ENCODE measurements at regions not wholly inside any gene's neighbourhood (a gene's known extent, or its start where the extent isn't known, plus 50 kb on each side); places are given as distances from the start of the nearest gene placed in this dataset.
"Not testable (repeated sequence)": the region's sequence is repeated elsewhere in the genome, so short reads cannot be mapped to it uniquely, and the experiment has no call there.

GRCh38 chr5:136446565-136446964 is 81.2 kb upstream of the TRPC7 start:
- no peak overlapping the region for H3K4me3 ChIP-seq (ENCODE audit: low read depth, low read length)
- no peak for DNase-seq (ENCODE audit: low read depth)
- no peak for TF ChIP-seq CTCF (IDR thresholded peaks at IDR 0.05; ENCODE audit: low read depth, low read length, missing control alignments)

GRCh38 chr5:136444099-136444498 is 78.8 kb upstream of the TRPC7 start:
- DNase-seq (ENCODE audit: low read depth); H3K4me3 ChIP-seq (ENCODE audit: low read depth, low read length): not testable (repeated sequence)

- TF ChIP-seq CTCF (IDR thresholded peaks at IDR 0.05; ENCODE audit: low read depth, low read length, missing control alignments) = no peak
- DNase-seq (ENCODE audit: low read depth) = no peak
Measured at GRCh38 chr5:136439367-136439766, 74.0 kb upstream of the TRPC7 start.

GRCh38 chr5:136435946-136436543 is 70.7 kb upstream of the TRPC7 start:
- H3K4me3 ChIP-seq (ENCODE audit: low read depth, low read length) = no peak overlapping the region
- DNase-seq (ENCODE audit: low read depth) = no peak
- no peak for TF ChIP-seq CTCF (IDR thresholded peaks at IDR 0.05; ENCODE audit: low read depth, low read length, missing control alignments)

More at GRCh38 chr5:136439367-136439766, 74.0 kb upstream of the TRPC7 start:
- H3K4me3 ChIP-seq (ENCODE audit: low read depth, low read length) = no peak overlapping the region

GRCh38 chr5:136434795-136435194 is 69.5 kb upstream of the TRPC7 start:
- no peak overlapping the region for H3K4me3 ChIP-seq (ENCODE audit: low read depth, low read length)
- TF ChIP-seq CTCF (IDR thresholded peaks at IDR 0.05; ENCODE audit: low read depth, low read length, missing control alignments) = no peak
- no peak for DNase-seq (ENCODE audit: low read depth)

- no peak for DNase-seq (ENCODE audit: low read depth)
- no peak for TF ChIP-seq CTCF (IDR thresholded peaks at IDR 0.05; ENCODE audit: low read depth, low read length, missing control alignments)
- no peak overlapping the region for H3K4me3 ChIP-seq (ENCODE audit: low read depth, low read length)
Measured at GRCh38 chr5:136432705-136433104, 67.4 kb upstream of the TRPC7 start.

- no peak for TF ChIP-seq CTCF (IDR thresholded peaks at IDR 0.05; ENCODE audit: low read depth, low read length, missing control alignments)
- H3K4me3 ChIP-seq (ENCODE audit: low read depth, low read length) = no peak overlapping the region
- DNase-seq (ENCODE audit: low read depth) = no peak
Measured at GRCh38 chr5:136430081-136430480, 64.7 kb upstream of the TRPC7 start.
